UCSD-AML1 (cell line): ENCODE measurements at regions not wholly inside any gene's neighbourhood (a gene's known extent, or its start where the extent isn't known, plus 50 kb on each side); places are given as distances from the start of the nearest gene placed in this dataset.
"Not testable (repeated sequence)": the region's sequence is repeated elsewhere in the genome, so short reads cannot be mapped to it uniquely, and the experiment has no call there.

Experiments used
- DNase-seq: peaks from one replicate; lab custom pipeline; 2025; ENCODE audit not compliant: unreplicated experiment; lab: John Stamatoyannopoulos, UW

- DNase-seq: no peak
Observed at GRCh38 chr15:59791755-59792154, 102.6 kb upstream of the BNIP2 start.

GRCh38 chr15:59791079-59791478 lies 102.0 kb upstream of the BNIP2 start:
- DNase-seq: no peak

GRCh38 chr15:59786466-59786865 lies 97.3 kb upstream of the BNIP2 start:
- DNase-seq: not testable (repeated sequence)

- not testable (repeated sequence) for DNase-seq
Observed at GRCh38 chr15:59785981-59786380, 96.9 kb upstream of the BNIP2 start.

- DNase-seq: not testable (repeated sequence)
Observed at GRCh38 chr15:59783774-59784520, 94.8 kb upstream of the BNIP2 start.

- DNase-seq: no peak
Observed at GRCh38 chr15:59779110-59779509, 90.0 kb upstream of the BNIP2 start.

- no peak for DNase-seq
Observed at GRCh38 chr15:59764775-59765174, 75.7 kb upstream of the BNIP2 start.

- DNase-seq: no peak
Observed at GRCh38 chr15:59762558-59762957, 73.4 kb upstream of the BNIP2 start.

GRCh38 chr15:59760256-59760655 lies 71.1 kb upstream of the BNIP2 start:
- DNase-seq: not testable (repeated sequence)

GRCh38 chr15:59751552-59752413 lies 62.7 kb upstream of the BNIP2 start:
- DNase-seq: no peak

GRCh38 chr15:59746777-59747176 lies 57.7 kb upstream of the BNIP2 start:
- DNase-seq: no peak

- no peak for DNase-seq
Observed at GRCh38 chr15:59741274-59741906, 52.3 kb upstream of the BNIP2 start.

GRCh38 chr15:59739557-59740186 lies 50.6 kb upstream of the BNIP2 start:
- no peak for DNase-seq
